Activated B cell treated with CpG ODN at 0.5 μM for 24 hours (primary cell): ENCODE measurements at regions not wholly inside any gene's neighbourhood (a gene's known extent, or its start where the extent isn't known, plus 50 kb on each side); places are given as distances from the start of the nearest gene placed in this dataset.

Experiments
- ATAC-seq: fragments of 200-7000 bp; cut with Tn5 transposase; one replicate; pipeline ENCODE4 v1.10.0; 2021; ENCODE audit warnings: low read depth, mild to moderate bottlenecking, moderate library complexity
- CTCF ChIA-PET: fragments of 350-600 bp; sonication (Branson Sonifier 250); formaldehyde crosslinking; loops from one replicate; lab custom pipeline; 2021; ENCODE audit warnings: antibody characterized with exemption; lab: Charles Lee
- POLR2A ChIA-PET: fragments of 350-600 bp; sonication (Branson Sonifier 250); formaldehyde crosslinking; loops from one replicate; lab custom pipeline; 2021; ENCODE audit warnings: antibody characterized with exemption; lab: Charles Lee
- DNase-seq: peaks from one replicate; pipeline ENCODE4 v3.0.0; 2022
- H3K27ac Mint-ChIP-seq: one replicate; pipeline ENCODE4 v1.8.0; 2020; ENCODE audit warnings: mixed read lengths
- H3K27me3 Mint-ChIP-seq: one replicate; pipeline ENCODE4 v1.8.0; 2021; ENCODE audit warnings: mixed read lengths
- H3K36me3 Mint-ChIP-seq: one replicate; pipeline ENCODE4 v1.8.0; 2021; ENCODE audit warnings: low read depth, mixed read lengths
- H3K4me1 Mint-ChIP-seq: one replicate; pipeline ENCODE4 v1.8.0; 2021; ENCODE audit warnings: mixed read lengths
- H3K4me3 Mint-ChIP-seq: one replicate; pipeline ENCODE4 v1.8.0; 2020; ENCODE audit warnings: mild to moderate bottlenecking, mixed read lengths
- H3K9me3 Mint-ChIP-seq: one replicate; pipeline ENCODE4 v1.8.0; 2020; ENCODE audit warnings: mixed read lengths
- intact Hi-C: fragments of 100-400 bp; cut with micrococcal nuclease; formaldehyde crosslinking; loops from one replicate; pipeline ENCODE4 v1.15.1; 2024
- TF ChIP-seq, protein P1 (sequence below): fragments of 200-600 bp; IDR thresholded peaks from one replicate; pipeline ENCODE4 v1.8.0; 2022; ENCODE audit warnings: antibody characterized with exemption, mild to moderate bottlenecking

DNA sequence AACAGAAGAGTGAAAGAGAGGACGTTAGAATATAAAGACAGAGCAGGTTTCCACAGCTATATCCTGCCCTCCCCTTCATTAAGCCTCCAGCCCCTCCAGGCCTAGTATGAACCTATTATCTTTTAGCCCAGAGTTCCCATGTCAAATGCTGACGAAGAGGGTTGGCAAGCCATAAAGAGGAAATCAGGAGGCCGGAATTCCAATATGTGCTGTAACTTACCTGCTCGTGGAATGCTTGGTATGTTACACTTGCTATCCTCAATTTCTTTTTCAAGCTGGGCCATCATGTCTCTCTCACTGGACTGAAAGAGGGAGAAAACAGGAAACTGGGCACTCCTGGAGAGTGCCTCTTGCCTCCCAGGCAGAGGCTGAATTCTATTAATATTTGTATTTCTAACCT, 264.1 kb downstream of the TRIB2 start:
- Mint-ChIP-seq H3K9me3 (no peaks in the 10 kb centered on the region), H3K4me3 (no peak overlapping the region), H3K4me1 (no peaks in the 10 kb centered on the region), H3K36me3 (no peaks in the 10 kb centered on the region), H3K27me3 (peaks cover 9% of the 10 kb centered on the region), H3K27ac (no peak overlapping the region)
- POLR2A ChIA-PET = no interaction called here
- CTCF ChIA-PET = no interaction called here
- DNase-seq (no peak), ATAC-seq (no peak)
- TF ChIP-seq, protein P1, sequence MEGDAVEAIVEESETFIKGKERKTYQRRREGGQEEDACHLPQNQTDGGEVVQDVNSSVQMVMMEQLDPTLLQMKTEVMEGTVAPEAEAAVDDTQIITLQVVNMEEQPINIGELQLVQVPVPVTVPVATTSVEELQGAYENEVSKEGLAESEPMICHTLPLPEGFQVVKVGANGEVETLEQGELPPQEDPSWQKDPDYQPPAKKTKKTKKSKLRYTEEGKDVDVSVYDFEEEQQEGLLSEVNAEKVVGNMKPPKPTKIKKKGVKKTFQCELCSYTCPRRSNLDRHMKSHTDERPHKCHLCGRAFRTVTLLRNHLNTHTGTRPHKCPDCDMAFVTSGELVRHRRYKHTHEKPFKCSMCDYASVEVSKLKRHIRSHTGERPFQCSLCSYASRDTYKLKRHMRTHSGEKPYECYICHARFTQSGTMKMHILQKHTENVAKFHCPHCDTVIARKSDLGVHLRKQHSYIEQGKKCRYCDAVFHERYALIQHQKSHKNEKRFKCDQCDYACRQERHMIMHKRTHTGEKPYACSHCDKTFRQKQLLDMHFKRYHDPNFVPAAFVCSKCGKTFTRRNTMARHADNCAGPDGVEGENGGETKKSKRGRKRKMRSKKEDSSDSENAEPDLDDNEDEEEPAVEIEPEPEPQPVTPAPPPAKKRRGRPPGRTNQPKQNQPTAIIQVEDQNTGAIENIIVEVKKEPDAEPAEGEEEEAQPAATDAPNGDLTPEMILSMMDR = no peak
- intact Hi-C loops = no loop called here

DNA sequence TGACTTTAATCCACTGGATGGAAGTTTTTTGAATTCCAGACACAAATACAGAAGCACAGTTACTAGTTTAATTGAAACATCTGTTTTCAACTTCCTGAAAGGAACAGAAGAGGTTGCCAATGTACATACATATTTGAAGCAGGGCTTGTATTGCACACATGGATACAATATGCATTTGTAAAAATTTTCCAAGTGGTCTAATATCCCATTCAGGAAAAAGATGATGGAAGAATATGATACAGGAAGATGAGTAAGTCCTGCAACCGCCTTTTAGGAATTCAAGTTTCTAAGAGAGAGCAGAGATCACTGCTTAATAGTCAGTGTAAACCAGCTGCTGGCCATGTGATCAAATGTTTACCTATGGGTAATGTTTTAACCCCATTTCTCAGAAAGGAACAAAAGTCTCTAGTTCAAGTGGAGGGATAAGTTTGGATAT, 265.4 kb downstream of the TRIB2 start:
- ChIA-PET CTCF (no interaction called here), POLR2A (no interaction called here)
- H3K27ac Mint-ChIP-seq = no peak overlapping the region
- H3K4me3 Mint-ChIP-seq = no peak overlapping the region
- H3K36me3 Mint-ChIP-seq = no peaks in the 10 kb centered on the region
- no peaks in the 10 kb centered on the region for H3K4me1 Mint-ChIP-seq
- ATAC-seq (no peak), DNase-seq (no peak)
- TF ChIP-seq, protein P1 = no peak
- intact Hi-C loops = no loop called here
- no peaks in the 10 kb centered on the region for H3K9me3 Mint-ChIP-seq
- H3K27me3 Mint-ChIP-seq = peaks cover 7% of the 10 kb centered on the region

DNA sequence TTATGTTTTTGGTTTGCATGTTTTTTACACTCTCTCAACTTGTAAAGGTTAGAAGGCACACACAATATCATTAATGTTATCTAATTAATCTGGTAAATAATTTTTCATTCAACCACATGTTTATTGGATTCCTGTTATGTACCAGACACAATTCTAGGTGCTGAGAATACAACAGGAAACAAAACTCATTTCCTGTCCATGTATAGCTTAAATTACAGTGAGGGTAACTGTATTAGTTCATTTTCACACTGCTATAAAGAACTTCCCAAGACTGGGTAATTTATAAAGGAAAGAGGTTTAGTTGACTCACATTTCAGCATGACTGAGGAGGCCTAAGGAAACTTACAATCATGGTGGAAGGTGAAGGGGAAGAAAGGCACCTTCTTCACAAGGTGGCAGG, 270.5 kb downstream of the TRIB2 start:
- Mint-ChIP-seq H3K4me1 (no peaks in the 10 kb centered on the region), H3K4me3 (no peak overlapping the region), H3K9me3 (no peaks in the 10 kb centered on the region), H3K27me3 (peaks cover 4% of the 10 kb centered on the region), H3K27ac (no peak overlapping the region), H3K36me3 (no peaks in the 10 kb centered on the region)
- CTCF ChIA-PET = no interaction called here
- intact Hi-C loops = no loop called here
- no peak for DNase-seq
- no peak for ATAC-seq
- POLR2A ChIA-PET = no interaction called here
- TF ChIP-seq, protein P1 = no peak

DNA sequence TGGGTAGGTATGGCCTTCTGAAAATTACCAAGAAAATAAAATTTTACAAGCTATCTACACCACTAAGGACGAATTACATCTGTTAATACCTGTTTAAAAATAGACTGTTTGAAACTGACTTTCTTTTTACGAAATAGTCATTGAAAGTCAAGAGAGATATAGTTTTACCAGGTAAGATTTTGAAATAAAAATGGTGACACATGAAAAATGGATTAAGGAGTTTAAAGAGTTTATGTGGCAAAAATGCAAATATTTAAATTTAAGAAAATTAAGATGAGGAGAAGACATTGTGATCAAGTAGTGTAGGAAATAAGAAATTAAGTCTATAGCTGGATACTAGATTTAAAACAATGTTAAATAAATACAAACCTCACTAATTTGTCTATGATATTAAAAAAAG, 271.5 kb downstream of the TRIB2 start:
- H3K27ac Mint-ChIP-seq = no peak overlapping the region
- H3K27me3 Mint-ChIP-seq = peaks cover 4% of the 10 kb centered on the region
- DNase-seq (no peak), ATAC-seq (no peak)
- H3K9me3 Mint-ChIP-seq = no peaks in the 10 kb centered on the region
- H3K4me1 Mint-ChIP-seq = no peaks in the 10 kb centered on the region
- no peak overlapping the region for H3K4me3 Mint-ChIP-seq
- POLR2A ChIA-PET = no interaction called here
- TF ChIP-seq, protein P1 = no peak
- CTCF ChIA-PET = no interaction called here
- no peaks in the 10 kb centered on the region for H3K36me3 Mint-ChIP-seq
- intact Hi-C loops = no loop called here

DNA sequence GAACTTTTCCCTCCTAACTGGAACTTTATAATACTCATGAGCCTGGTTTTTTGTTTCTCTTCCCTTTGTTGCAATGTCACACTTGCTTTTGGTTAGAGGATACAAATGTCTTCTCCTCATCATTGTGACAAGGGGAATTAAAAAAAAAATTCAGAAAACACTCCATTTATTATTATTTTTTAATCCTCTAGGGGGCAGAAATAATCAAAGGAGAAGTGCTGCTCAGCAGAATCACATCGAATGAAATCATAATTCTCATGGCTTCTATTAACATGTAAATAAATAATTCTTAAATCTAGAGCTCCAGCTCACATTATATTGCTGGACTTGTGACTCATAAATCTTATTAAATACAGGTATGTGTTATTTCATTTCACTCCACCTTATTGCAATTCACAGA, 273.8 kb downstream of the TRIB2 start:
- Mint-ChIP-seq H3K4me3 (no peak overlapping the region), H3K27ac (no peak overlapping the region), H3K9me3 (no peaks in the 10 kb centered on the region), H3K27me3 (peaks cover 12% of the 10 kb centered on the region), H3K36me3 (no peaks in the 10 kb centered on the region), H3K4me1 (no peaks in the 10 kb centered on the region)
- intact Hi-C loops = loop anchor here (5.0 kb wide), 1 partner anchor 273 kb away; the partner anchor contains the start of gene TRIB2
- TF ChIP-seq, protein P1 = no peak
- ChIA-PET CTCF (interaction anchor here (1.7 kb wide), 1 partner anchor 17 kb away, joined by 12 read pairs; no protein-coding TSS in a partner anchor), POLR2A (no interaction called here)
- DNase-seq = no peak
- ATAC-seq = no peak
